ENCODE measurements at regions not wholly inside any gene's neighbourhood (a gene's known extent, or its start where the extent isn't known, plus 50 kb on each side); places are given as distances from the start of the nearest gene placed in this dataset.
"Not testable (repeated sequence)": the region's sequence is repeated elsewhere in the genome, so short reads cannot be mapped to it uniquely, and the experiment has no call there.

DNA sequence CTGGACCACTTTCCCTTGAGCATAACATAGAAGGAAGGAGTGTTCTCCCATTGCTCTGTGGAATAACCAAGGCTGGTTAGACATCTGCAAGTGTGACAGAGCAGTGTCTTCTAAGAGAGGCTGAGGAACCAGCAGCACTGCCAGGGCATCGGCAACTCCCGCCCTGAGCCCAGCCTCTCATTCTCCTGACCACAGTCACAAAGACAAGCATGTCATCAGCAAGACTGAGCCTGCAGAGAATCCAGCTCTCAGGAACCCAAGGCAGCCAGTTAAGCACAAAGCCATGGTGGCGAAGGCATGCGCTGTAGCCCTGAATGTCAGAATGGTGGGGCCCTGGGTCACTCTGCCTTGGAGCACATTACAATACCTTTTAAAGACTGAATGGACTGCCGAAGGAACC, 253.9 kb downstream of the AGTPBP1 start:
- no peak for DNase-seq (ENCODE audit: low read depth)

DNA sequence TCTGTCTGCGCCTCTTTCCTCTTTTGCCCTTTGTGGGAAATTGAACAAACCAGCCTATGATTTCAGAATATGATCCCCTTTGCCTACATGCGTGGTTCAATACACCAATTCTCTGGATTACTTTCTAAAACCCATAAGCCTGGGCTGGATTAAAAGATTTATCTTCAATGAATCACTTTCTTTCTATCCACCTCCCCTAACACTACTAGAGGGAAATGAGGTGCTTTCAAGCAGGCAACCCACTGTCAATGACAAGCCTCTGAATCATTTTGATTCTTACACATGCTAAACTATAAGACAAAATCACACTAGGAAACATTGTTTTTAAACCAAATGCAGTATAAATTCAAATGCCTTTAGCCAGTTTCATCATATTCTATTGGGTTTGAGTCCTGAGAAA, 257.5 kb downstream of the AGTPBP1 start:
- DNase-seq (ENCODE audit: low read depth), result no peak

DNA sequence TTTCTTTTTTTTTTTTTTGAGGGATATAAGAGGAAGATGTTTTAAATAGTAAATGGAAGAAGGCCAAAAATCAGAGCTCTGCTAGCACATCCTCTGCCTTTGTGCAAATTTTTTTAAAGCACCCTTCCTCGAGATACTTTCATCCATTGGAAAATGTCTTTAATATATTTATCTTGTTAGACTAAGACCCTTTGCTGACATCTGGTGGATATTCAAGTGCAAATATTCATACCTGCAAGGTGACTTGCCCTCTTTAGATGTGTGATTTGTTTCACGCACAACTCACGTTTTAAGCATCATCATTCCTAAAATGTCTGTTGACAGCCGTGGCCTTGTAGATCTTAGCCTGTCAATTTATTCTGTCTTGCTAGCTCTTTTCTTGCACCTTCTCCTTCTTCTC, 258.5 kb downstream of the AGTPBP1 start:
- DNase-seq (ENCODE audit: low read depth), result no peak

DNA sequence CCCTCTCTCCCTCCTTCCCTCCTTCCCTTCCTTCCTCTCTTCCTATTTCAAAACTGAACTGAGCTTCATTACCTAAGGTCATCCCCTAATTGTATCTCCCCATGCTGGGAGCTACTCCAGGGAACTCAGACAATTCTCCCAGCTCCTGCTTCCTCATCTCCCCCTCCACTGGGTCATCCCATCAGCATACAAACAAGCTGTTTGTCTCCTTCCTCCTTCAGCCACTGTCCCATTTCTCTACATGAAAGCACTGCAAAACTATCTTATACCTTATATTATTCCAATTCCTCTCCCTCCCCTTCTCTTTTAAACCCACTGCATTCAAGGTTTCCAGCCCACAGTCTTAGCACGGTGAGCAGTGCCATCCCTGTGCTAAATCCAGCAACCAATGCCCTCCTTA, 262.4 kb downstream of the AGTPBP1 start:
- DNase-seq (ENCODE audit: low read depth), result no peak

DNA sequence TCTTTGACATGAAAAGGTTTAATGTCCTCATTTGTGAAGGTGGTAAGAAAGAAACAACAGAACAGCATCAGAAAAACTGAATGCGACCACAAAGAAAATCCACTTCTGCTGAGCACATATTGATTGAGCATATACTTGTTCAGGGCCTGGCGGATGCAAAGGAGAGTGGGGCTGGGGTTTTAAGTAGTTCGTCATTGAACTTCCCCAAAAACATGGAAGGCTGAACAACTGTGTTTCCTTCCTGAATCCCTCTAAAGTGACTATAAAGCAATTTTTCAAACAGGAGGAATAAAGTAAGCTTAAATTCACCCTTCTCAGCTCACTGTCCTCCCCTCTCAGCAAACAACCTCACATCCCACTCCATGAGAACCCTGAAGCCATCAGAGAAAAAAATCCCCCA, 262.9 kb downstream of the AGTPBP1 start:
- no peak for DNase-seq (ENCODE audit: low read depth)

DNA sequence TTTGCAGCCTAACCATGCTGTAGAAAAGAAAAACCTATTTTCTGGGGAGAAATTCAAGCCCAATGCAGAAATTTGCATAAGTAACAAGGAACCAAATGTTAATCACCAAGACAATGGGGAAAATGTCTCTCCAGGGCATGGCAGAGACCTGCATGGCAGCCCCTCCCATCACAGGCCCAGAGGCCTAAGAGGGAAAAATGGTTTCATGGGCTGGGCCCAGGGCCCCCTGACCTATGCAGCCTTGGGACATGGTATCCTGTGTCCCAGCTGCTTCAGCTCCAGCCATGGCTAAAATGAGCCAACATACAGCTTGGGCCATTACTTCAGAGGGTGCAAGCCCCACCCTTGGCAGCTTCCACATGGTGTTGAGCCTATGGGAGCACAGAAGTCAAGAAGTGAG, 266.9 kb downstream of the AGTPBP1 start:
- not testable (repeated sequence) for DNase-seq (ENCODE audit: low read depth)

DNA sequence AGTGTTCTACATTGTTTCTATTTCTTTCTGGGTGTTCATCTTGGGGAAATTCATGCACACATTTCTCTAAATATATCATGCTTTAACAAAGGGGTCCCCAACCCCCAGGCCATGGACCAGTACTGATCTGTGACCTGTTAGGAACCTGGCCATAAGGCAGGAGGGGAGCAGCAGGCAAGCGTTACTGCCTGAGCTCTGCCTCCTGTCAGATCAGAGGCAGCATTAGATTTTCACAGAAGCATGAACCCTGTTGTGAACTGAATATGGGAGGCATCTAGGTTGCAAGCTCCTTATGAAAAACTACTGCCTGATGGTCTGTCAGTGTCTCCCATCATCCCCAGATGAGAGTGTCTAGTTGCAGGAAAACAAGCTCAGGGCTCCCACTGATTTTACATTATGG, 270.0 kb downstream of the AGTPBP1 start:
- no peak for DNase-seq (ENCODE audit: low read depth)

DNA sequence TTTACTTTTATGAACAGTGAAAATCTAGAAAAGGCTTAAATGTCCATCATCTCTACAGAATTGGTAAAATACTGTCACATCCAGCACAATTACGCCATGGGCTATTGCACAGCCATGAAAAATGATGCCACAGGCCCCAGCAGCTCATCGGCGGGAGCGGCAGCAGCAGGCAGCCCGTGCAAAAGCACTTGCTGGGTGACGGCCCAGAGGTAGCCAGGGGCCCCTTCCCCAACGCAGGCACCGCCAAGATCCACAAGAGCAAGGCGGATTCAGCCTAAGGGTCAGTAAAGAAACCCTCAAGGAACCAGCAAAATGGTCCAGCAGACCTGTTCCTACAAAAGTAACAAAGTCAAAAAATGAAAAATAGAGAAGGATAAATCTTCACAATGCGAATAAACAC, 272.7 kb downstream of the AGTPBP1 start:
- DNase-seq (ENCODE audit: low read depth), result no peak

DNA sequence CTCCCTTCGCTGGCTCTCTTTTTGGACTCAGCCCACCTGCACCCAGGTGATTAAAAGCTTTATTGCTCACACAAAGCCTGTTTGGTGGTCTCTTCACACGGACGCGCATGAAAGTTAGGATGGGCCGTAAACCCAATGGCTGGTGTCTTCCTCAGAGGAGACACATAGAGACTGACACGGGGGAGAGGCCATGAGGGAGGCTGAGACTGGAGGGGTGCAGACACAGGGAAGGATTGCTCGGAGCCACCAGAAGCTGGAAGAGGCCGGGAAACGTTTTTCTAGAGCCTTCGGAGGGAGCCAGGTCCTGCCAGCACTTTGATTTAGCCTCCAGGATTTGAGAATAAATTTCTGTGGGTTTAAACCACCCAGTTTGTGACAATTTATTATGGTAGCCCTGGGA, 274.9 kb downstream of the AGTPBP1 start:
- DNase-seq (ENCODE audit: low read depth), result no peak

DNA sequence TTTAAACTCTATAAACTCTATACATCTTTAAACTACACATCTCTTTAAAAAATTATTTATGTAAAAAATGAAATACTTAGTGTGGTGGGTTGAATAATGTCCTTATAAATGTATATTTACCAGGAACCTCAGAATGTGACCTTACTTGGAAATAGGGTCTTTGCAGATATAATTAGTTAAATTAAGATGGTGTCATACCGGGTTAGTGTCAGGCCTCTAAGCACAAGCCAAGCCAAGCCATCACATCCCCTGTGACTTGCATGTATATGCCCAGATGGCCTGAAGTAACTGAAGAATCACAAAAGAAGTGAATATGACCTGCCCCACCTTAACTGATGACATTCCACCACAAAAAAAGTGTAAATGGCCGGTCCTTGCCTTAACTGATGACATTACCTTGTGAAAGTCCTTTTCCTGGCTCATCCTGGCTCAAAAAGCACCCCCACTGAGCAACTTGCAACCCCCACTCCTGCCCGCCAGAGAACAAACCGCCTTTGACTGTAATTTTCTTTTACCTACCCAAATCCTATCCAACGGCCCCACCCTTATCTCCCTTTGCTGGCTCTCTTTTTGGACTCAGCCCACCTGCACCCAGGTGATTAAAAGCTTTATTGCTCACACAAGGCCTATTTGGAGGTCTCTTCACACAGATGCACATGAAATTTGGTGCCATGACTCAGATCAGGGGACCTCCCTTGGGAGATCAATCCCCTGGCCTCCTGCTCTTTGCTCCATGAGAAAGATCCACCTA, 283.5 kb downstream of the AGTPBP1 start:
- DNase-seq (ENCODE audit: low read depth), result not testable (repeated sequence)

DNA sequence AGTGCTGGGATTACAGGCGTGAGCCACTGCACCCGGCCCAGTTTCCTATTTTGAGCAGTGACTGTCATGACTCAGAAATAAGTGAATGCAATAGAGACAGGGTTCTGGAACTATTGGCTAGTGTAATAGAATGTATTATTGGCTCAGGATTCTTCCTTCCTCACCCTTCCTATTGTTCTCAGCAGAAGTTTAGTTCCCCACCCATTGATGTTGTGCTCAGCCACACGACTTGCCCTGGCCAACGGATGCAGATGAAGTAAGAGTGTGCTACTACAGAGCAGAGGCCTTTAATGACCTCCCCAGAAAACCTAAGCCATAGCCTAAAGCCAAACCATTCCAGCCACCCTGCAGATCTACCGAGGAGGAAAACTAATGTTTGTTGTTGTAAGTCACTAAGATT, 287.9 kb downstream of the AGTPBP1 start:
- DNase-seq (ENCODE audit: low read depth), result no peak

DNA sequence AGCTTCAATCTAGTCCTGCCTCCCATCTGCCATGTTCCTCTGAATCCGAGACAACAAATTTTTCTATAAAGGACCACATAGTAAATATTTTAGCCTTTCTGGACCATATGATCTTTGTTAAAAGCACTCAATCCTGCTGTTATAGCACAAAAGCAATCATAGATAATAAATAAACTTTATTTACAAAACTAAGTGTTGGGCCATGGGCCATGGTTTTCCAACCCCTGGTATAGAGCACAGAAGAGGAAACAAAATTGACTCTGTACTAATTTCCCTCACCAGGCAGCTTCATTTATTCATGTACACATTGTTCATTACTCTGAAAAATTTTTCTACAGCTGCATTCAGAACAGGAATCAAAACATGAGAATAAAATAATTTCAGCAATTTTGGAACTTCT, 288.9 kb downstream of the AGTPBP1 start:
- DNase-seq (ENCODE audit: low read depth), result no peak

DNA sequence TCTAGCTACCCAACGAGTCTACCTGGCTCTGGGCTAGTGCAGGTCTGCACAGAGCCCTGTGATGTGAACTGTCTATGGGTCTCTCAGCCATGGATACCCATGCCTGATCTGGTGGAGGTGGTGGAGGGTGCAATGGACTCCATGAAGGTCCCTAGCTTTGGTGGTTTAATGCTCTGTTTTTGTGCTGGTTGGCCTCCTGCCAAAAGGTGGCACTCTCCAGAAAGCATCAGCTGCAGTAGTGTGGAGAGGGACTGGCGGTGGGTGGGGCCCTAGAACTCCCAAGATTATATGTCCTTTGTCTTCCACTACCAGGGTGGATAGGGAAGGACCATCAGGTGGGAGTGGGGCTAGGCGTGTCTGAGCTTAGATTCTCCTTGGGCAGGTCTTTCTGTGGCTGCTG, 290.1 kb downstream of the AGTPBP1 start:
- no peak for DNase-seq (ENCODE audit: low read depth)

DNA sequence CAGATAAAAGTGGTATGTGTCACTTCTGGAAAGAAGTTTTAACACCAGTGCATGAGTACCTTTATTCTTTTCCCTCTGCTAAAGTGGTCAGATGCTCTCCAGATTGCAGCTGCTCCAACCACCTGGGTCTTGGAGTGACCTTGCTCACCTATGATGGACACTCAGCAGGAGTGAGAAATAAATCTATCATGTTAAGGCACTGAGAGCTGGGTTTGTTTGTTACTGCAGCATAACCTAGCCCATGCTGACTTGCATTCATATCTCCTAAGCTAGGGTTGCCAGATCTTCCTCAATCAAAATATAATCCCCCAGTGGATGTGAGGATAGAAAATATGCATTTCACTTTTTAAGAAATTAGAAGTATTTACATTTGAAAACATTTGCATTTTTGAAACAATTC, 295.9 kb downstream of the AGTPBP1 start:
- no peak for DNase-seq (ENCODE audit: low read depth)

DNA sequence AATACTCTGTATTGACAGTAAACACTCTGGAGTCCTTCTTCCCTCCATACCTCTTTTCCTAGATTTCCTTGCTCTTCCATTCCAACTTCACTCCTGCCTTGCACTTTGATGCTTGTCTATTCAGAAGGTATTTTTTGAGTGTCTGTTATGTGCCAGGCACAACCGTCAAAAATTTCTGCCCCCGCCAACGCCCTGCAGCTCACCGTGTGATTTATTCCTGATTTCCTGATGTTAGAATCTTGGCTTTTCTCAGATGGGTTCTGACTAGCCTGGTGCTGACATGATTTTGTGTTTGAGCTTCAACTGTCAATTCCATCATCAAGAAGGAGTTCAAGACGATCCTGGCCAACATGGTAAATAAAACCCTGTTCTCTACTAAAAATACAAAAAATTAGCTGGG, 297.5 kb downstream of the AGTPBP1 start:
- DNase-seq (ENCODE audit: low read depth), result no peak

DNA sequence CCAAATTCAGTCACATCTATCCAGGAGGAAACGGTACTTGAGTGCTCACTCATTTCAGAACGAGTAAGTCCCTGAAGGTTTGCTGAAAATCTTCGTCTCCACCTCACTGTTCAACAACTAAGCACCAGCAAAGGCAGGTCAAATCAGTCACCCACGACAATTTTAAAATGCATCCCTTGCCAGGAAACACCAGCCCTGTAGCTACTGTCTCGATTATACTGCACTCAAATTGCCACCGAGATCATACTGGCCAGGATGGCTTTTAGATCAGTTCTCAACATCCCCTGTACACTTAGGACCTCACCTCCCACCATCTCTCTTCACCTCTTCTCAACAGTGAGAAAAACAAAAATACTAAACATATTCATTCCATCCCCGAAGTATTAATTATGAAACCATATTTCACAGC, 298.6 kb downstream of the AGTPBP1 start:
- no peak for DNase-seq (ENCODE audit: low read depth)

DNA sequence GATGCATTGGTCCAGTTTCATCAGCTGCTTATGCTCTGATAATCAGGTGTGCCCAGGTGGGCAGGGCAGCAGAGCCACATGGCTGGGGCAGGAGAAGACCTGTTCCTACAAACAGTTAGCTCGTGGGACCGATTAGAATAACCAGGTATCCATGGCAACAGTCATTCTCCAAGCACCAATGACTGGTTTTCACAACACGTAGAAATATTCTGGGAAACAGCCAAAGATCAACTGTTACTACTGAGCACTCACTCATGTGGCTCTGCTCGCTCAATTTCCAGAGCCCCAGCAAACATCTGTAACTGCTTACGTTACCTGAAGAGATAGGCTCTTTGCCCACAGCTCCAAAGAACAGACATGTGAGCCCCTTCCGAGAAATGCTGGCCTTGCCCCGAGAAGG, 302.0 kb downstream of the AGTPBP1 start:
- DNase-seq (ENCODE audit: low read depth), result no peak

DNA sequence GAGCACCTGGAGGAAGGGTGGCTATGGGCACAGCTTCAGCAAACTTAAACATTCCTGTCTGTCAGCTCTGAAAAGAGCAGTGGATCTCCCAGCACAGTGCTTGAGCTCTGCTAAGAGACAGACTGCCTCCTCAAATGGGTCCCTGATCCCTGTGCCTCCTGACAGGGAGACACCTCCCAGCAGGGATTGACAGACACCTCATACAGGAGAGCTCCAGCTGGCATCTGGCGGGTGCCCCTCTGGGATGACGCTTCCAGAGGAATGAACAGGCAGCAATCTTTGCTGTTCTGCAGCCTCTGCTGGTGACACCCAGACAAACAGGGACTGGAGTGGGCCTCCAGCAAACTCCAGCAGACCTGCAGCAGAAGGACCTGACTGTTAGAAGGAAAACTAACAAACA, 307.8 kb downstream of the AGTPBP1 start:
- DNase-seq (ENCODE audit: low read depth), result not testable (repeated sequence)

DNA sequence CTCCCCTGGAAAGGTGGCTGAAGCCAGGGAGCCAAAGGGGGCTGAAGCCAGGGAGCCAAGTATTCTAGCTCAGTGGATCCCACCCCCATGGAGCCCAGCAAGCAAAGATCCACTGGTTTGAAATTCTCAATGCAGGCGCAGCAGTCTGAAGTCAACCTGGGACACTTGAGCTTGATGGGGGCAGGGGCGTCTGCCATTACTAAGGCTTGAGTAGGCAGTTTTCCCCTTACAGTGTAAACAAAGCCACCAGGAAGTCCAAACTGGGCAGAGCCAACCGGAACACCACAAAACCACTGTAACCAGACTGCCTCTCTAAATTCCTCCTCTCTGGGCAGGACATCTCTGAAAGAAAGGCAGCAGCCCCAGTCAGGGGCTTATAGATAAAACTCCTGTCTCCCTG, 308.2 kb downstream of the AGTPBP1 start:
- DNase-seq (ENCODE audit: low read depth), result peak; percentile 29

DNA sequence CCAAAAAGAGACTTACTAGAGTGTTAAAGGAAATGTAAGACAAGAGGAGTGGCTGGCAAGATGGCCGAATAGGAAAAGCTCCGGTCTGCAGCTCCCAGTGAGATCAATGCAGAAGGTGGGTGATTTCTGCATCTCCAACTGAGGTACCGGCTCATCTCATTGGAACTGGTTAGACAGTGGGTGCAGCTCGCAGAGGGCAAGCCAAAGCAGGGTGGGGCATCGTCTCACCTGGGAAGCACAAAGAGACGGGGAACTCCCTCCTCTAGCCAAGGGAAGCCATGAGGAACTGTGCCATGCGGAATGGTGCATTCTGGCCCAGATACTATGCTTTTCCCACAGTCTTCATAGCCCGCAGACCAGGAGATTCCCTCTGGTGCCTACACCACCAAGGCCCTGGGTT, 308.7 kb downstream of the AGTPBP1 start:
- no peak for DNase-seq (ENCODE audit: low read depth)

DNA sequence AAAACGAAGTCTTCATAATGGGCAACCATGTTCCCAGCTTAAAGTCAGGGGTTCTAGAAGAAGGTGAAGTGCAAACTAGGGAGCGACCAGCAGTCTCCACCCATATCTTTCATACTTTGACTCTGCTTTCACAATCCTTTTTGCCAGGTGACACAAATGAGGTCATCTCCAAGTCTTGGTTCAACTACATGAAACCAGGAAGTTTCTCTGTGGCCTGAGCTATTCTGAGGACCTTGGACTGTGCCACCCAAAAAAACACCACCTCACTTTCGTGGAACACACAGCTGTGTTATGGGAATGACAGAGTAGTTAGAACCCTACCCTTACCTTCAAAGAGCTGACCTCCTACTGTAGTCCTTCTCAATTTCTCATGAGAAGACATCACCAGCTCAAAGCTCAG, 309.2 kb downstream of the AGTPBP1 start:
- DNase-seq (ENCODE audit: low read depth), result no peak

DNA sequence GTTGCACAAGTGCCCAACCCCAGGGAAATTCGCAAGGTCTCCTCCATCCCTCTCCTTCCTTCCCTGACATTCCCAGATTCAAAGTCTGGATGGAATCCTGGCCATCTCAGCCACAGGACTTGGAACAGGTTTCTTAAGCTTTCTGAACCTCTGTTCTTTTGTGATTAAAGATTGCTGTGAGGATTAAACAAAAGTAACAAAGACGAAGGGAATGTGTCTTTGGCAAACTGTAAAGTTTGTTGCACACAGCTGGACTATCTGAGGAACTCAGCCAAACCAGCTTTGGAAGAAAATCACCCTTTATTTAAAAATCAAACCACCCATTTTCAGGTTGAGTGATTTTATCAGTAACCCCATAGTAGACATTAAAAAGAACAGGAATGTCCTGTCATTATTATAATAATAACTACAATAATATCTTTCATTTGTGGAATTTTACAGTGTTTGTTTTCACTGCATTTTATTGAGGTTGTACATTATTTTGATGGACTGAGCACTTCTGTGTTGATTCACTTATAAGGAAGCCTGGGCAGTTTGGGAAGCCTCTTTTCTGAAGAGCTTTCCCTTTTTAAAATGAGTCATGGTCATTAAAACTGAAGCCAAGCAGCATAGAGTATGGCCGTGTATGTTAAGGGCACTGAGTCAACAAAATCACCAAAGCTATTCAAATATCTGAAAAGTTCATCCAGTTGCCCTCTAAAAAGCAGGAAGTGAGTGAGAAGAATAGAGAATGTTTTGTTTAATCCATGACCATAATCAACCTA, 310.2 kb downstream of the AGTPBP1 start:
- DNase-seq (ENCODE audit: low read depth), result peak; percentile 52

DNA sequence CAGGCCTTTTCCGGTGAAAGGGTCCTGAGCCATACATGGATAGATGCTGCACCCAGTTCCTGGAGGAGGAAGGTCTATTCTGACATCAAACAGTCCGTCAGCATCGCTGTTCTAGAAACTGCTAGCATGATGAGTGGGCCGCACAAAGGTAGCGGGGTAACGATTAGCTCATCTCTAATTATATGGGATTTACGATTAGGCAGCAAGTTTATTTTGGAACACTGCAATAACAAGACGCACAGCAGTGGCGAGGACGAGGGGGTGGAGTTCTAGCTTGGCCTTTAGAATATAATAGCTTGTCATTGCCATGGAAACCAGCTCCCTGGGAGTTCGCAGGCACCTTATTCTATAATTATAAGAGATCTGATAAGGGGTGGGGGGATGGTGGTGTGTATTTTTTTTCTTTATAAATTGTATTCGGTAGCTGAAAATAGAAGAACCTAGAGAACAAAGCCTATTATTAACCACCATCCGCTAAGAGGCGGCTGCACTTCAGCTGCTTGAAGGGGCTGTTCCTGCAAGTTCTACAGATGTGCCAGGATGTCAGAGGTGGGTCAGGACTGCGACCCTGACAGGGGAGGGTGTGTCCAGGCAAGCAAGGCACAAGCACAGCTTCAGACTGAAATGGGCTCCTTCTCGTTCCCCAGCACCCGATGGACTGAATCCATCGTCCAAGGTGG, 311.0 kb downstream of the AGTPBP1 start:
- DNase-seq (ENCODE audit: low read depth), result no peak
